ENCODE measurements at regions not wholly inside any gene's neighbourhood (a gene's known extent, or its start where the extent isn't known, plus 50 kb on each side); places are given as distances from the start of the nearest gene placed in this dataset.

- TF ChIP-seq REST (IDR thresholded peaks at IDR 0.05; ENCODE audit: unreplicated experiment) (no peak), NANOG (IDR thresholded peaks at IDR 0.05; ENCODE audit: borderline replicate concordance) (no peak), EZH2 (IDR thresholded peaks at IDR 0.05; ENCODE audit: low read depth, unreplicated experiment) (no peak), ETS1 (IDR thresholded peaks at IDR 0.05) (no peak), ZNF331 (CRISPR knock-in tag; IDR thresholded peaks at IDR 0.05; ENCODE audit: low read depth) (no peak)
Observed at GRCh38 chr11:98561877-98562395, 458.8 kb upstream of the CNTN5 start (continued).

- no peaks in the 10 kb centered on the region for H3K36me3 Mint-ChIP-seq (ENCODE audit: low read depth)
- Histone ChIP-seq H2AFZ (no peak overlapping the region), H3F3A (replicated peaks; ENCODE audit: low read depth) (no peaks in the 10 kb centered on the region), H3K4me1 (ENCODE audit: insufficient read depth) (no peaks in the 10 kb centered on the region), H3K27me3 (ENCODE audit: insufficient read depth) (no peaks in the 10 kb centered on the region), H3K4me2 (no peak overlapping the region), H4K20me1 (replicated peaks; ENCODE audit: insufficient read depth) (no peaks in the 10 kb centered on the region), H3K36me3 (ENCODE audit: insufficient read depth) (no peaks in the 10 kb centered on the region), H3K27ac (ENCODE audit: low read depth) (no peak overlapping the region), H3K4me3 (no peak overlapping the region), H3K9me2 (ENCODE audit: insufficient read depth) (peaks cover 2% of the 10 kb centered on the region; the same call in 1 of the 2 replicates), H3K79me2 (replicated peaks; ENCODE audit: insufficient read depth) (no peaks in the 10 kb centered on the region)
- no peak for TF ChIP-seq ZNF331 (CRISPR knock-in tag; IDR thresholded peaks at IDR 0.05; ENCODE audit: low read depth)
- H3K27me3 Mint-ChIP-seq (ENCODE audit: insufficient read depth, low read depth, poor library complexity) = no peaks in the 10 kb centered on the region
- no peak for ATAC-seq
- DNase-seq (ENCODE audit: low spot score) = no peak
- no peaks in the 10 kb centered on the region for H3K9me3 Mint-ChIP-seq
- no peak overlapping the region for H3K27ac Mint-ChIP-seq
- peaks cover 9% of the 10 kb centered on the region; the same call in 2 of the 3 replicates for H3K4me1 Mint-ChIP-seq
- no peak overlapping the region for H3K4me3 Mint-ChIP-seq
Observed at GRCh38 chr11:98564233-98564632, 456.5 kb upstream of the CNTN5 start.

- peaks cover 8% of the 10 kb centered on the region; the same call in 2 of the 3 replicates for H3K4me1 Mint-ChIP-seq
- no peak overlapping the region for H3K27ac Mint-ChIP-seq
- DNase-seq (ENCODE audit: low spot score) (no peak), ATAC-seq (no peak)
- Histone ChIP-seq H3K4me3 (no peak overlapping the region), H3F3A (replicated peaks; ENCODE audit: low read depth) (no peaks in the 10 kb centered on the region), H3K79me2 (replicated peaks; ENCODE audit: insufficient read depth) (no peaks in the 10 kb centered on the region), H3K4me1 (ENCODE audit: insufficient read depth) (no peaks in the 10 kb centered on the region), H3K27me3 (ENCODE audit: insufficient read depth) (no peaks in the 10 kb centered on the region), H4K20me1 (replicated peaks; ENCODE audit: insufficient read depth) (no peaks in the 10 kb centered on the region), H3K9me2 (ENCODE audit: insufficient read depth) (peaks cover 2% of the 10 kb centered on the region; the same call in 1 of the 2 replicates), H3K4me2 (no peak overlapping the region), H3K27ac (ENCODE audit: low read depth) (no peak overlapping the region), H2AFZ (no peak overlapping the region), H3K36me3 (ENCODE audit: insufficient read depth) (no peaks in the 10 kb centered on the region)
- no peaks in the 10 kb centered on the region for H3K9me3 Mint-ChIP-seq
- no peaks in the 10 kb centered on the region for H3K36me3 Mint-ChIP-seq (ENCODE audit: low read depth)
- H3K4me3 Mint-ChIP-seq = no peak overlapping the region
- no peaks in the 10 kb centered on the region for H3K27me3 Mint-ChIP-seq (ENCODE audit: insufficient read depth, low read depth, poor library complexity)
- TF ChIP-seq REST (IDR thresholded peaks at IDR 0.05; ENCODE audit: unreplicated experiment) (no peak), ETS1 (IDR thresholded peaks at IDR 0.05) (no peak), EZH2phosphoT487 (IDR thresholded peaks at IDR 0.05; ENCODE audit: unreplicated experiment) (no peak), POLR2AphosphoS5 (IDR thresholded peaks at IDR 0.05; ENCODE audit: low read depth) (no peak), ZNF114 (CRISPR knock-in tag; IDR thresholded peaks at IDR 0.05) (no peak)
Observed at GRCh38 chr11:98564881-98565280, 455.9 kb upstream of the CNTN5 start.

Data from GM23338 (cell line).